ENCODE measurements at regions not wholly inside any gene's neighbourhood (a gene's known extent, or its start where the extent isn't known, plus 50 kb on each side); places are given as distances from the start of the nearest gene placed in this dataset.
A peak's percentile ranks its signal among the peaks of the same experiment; 100 is the strongest.
"Not testable (repeated sequence)": the region's sequence is repeated elsewhere in the genome, so short reads cannot be mapped to it uniquely, and the experiment has no call there.

DNA sequence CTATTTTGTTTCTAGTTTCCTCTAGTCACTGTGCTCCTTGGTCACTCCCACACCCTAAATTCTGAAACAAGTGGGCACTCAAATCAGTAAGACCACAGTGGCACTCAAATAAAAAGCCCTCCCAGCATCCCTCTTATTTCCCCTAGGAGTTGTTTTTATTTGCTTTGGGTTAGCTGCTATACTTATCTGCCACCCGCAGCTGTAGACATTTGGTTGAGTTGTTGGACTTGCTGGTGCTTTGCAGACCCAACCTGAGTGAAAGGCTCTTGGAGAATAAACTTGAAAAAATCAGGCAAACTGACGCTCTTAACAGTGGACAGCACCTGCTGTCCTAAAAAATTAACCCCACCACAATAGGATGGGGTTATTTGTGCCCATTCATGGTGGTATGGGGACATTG, 203.0 kb downstream of the SPATA31A6 start:
- TF ChIP-seq, protein P1, sequence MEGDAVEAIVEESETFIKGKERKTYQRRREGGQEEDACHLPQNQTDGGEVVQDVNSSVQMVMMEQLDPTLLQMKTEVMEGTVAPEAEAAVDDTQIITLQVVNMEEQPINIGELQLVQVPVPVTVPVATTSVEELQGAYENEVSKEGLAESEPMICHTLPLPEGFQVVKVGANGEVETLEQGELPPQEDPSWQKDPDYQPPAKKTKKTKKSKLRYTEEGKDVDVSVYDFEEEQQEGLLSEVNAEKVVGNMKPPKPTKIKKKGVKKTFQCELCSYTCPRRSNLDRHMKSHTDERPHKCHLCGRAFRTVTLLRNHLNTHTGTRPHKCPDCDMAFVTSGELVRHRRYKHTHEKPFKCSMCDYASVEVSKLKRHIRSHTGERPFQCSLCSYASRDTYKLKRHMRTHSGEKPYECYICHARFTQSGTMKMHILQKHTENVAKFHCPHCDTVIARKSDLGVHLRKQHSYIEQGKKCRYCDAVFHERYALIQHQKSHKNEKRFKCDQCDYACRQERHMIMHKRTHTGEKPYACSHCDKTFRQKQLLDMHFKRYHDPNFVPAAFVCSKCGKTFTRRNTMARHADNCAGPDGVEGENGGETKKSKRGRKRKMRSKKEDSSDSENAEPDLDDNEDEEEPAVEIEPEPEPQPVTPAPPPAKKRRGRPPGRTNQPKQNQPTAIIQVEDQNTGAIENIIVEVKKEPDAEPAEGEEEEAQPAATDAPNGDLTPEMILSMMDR (IDR thresholded peaks at IDR 0.05; ENCODE audit: low read depth, low read length), result no peak
- TF ChIP-seq MYC (IDR thresholded peaks at IDR 0.05; ENCODE audit: low read depth, low read length) (no peak), POLR2A (IDR thresholded peaks at IDR 0.05; ENCODE audit: extremely low read depth, insufficient read length) (no peak), MAX (IDR thresholded peaks at IDR 0.05; ENCODE audit: low read depth, low read length) (no peak)
- DNase-seq (ENCODE audit: low read depth), result no peak
- no peak overlapping the region for H3K4me3 ChIP-seq (ENCODE audit: low read depth, low read length)

DNA sequence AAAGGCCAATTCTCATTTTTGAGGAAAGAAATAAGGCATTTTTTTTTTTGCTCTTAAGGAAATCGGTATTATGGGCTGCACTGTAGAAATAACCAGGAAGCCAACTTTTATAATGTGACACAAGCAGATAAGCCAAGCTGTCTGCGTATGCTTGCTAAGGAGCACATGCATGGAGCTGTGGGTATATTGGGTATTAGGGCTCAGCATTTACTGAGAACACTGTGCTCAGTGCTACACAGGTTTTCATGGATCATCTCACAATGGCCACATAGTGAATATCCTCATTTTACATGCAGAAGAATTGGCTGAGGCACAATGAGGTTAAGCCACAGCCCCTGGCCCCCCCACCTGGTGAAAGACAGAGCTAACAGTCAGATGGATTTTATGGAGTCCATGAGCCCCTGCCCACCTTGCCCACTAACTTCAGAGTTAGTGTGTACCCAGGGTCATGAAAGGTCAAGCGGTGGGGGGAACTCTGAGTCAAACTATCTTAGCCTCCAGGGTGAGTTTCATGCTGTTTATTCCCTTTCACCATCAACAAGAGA, 204.8 kb downstream of the SPATA31A6 start:
- peak; percentile 9 for DNase-seq (ENCODE audit: low read depth)
- no peak overlapping the region for H3K4me3 ChIP-seq (ENCODE audit: low read depth, low read length)

GRCh38 chr9:42388846-42389245, 205.4 kb downstream of the SPATA31A6 start:
- TF ChIP-seq MAX (IDR thresholded peaks at IDR 0.05; ENCODE audit: low read depth, low read length) (no peak), POLR2A (IDR thresholded peaks at IDR 0.05; ENCODE audit: extremely low read depth, insufficient read length) (no peak)
- H3K4me3 ChIP-seq (ENCODE audit: low read depth, low read length), result no peak overlapping the region

More for the DNA sequence above, 204.8 kb downstream of the SPATA31A6 start:
- TF ChIP-seq, protein P1 (IDR thresholded peaks at IDR 0.05; ENCODE audit: low read depth, low read length), result no peak
- TF ChIP-seq MAX (IDR thresholded peaks at IDR 0.05; ENCODE audit: low read depth, low read length) (no peak), POLR2A (IDR thresholded peaks at IDR 0.05; ENCODE audit: extremely low read depth, insufficient read length) (no peak), MYC (IDR thresholded peaks at IDR 0.05; ENCODE audit: low read depth, low read length) (no peak)

GRCh38 chr9:42392773-42393455, 209.5 kb downstream of the SPATA31A6 start:
- not testable (repeated sequence) for DNase-seq (ENCODE audit: low read depth); H3K4me3 ChIP-seq (ENCODE audit: low read depth, low read length)

More at GRCh38 chr9:42388846-42389245, 205.4 kb downstream of the SPATA31A6 start:
- DNase-seq (ENCODE audit: low read depth), result peak; percentile 1

GRCh38 chr9:42396318-42396717, 212.9 kb downstream of the SPATA31A6 start:
- DNase-seq (ENCODE audit: low read depth), result no peak
- H3K4me3 ChIP-seq (ENCODE audit: low read depth, low read length), result no peak overlapping the region
- TF ChIP-seq POLR2A (IDR thresholded peaks at IDR 0.05; ENCODE audit: extremely low read depth, insufficient read length), result no peak
- TF ChIP-seq MAX (IDR thresholded peaks at IDR 0.05; ENCODE audit: low read depth, low read length), result no peak
- TF ChIP-seq, protein P1 (IDR thresholded peaks at IDR 0.05; ENCODE audit: low read depth, low read length), result no peak
- TF ChIP-seq MYC (IDR thresholded peaks at IDR 0.05; ENCODE audit: low read depth, low read length), result no peak

DNA sequence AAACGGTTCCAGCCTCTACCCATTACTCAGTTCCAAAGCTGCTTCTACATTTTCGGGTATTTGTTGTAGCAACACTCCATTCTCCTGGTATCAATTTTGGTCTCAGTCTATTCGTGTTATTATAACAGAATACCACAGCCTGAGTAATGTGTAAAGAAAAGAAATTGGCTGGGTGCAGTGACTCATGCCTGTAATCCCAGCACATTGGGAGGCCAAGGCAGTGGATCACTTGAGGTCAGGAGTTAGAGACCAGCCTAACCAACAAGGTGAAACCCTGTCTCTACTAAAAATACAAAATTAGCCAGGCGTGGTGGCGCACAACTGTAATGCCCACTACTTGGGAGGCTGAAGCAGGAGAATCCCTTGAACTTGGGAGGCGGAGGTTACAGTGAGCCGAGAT, 213.9 kb downstream of the SPATA31A6 start:
- not testable (repeated sequence) for DNase-seq (ENCODE audit: low read depth)

GRCh38 chr9:42402919-42403318, 219.5 kb downstream of the SPATA31A6 start:
- DNase-seq (ENCODE audit: low read depth), result not testable (repeated sequence)

More for the DNA sequence above, 213.9 kb downstream of the SPATA31A6 start:
- H3K4me3 ChIP-seq (ENCODE audit: low read depth, low read length), result not testable (repeated sequence)

GRCh38 chr9:42409581-42409980, 226.1 kb downstream of the SPATA31A6 start:
- not testable (repeated sequence) for DNase-seq (ENCODE audit: low read depth); H3K4me3 ChIP-seq (ENCODE audit: low read depth, low read length)

More at GRCh38 chr9:42402919-42403318, 219.5 kb downstream of the SPATA31A6 start:
- not testable (repeated sequence) for H3K4me3 ChIP-seq (ENCODE audit: low read depth, low read length)

GRCh38 chr9:42412354-42412753, 228.9 kb downstream of the SPATA31A6 start:
- not testable (repeated sequence) for DNase-seq (ENCODE audit: low read depth)

GRCh38 chr9:42414865-42415264, 231.4 kb downstream of the SPATA31A6 start:
- not testable (repeated sequence) for DNase-seq (ENCODE audit: low read depth)

More at GRCh38 chr9:42412354-42412753, 228.9 kb downstream of the SPATA31A6 start:
- not testable (repeated sequence) for H3K4me3 ChIP-seq (ENCODE audit: low read depth, low read length)

GRCh38 chr9:42419652-42420051, 236.2 kb downstream of the SPATA31A6 start:
- H3K4me3 ChIP-seq (ENCODE audit: low read depth, low read length), result not testable (repeated sequence)

More at GRCh38 chr9:42414865-42415264, 231.4 kb downstream of the SPATA31A6 start:
- not testable (repeated sequence) for H3K4me3 ChIP-seq (ENCODE audit: low read depth, low read length)

GRCh38 chr9:42420324-42420723, 236.9 kb downstream of the SPATA31A6 start:
- H3K4me3 ChIP-seq (ENCODE audit: low read depth, low read length); DNase-seq (ENCODE audit: low read depth): not testable (repeated sequence)

More at GRCh38 chr9:42419652-42420051, 236.2 kb downstream of the SPATA31A6 start:
- not testable (repeated sequence) for DNase-seq (ENCODE audit: low read depth)

DNA sequence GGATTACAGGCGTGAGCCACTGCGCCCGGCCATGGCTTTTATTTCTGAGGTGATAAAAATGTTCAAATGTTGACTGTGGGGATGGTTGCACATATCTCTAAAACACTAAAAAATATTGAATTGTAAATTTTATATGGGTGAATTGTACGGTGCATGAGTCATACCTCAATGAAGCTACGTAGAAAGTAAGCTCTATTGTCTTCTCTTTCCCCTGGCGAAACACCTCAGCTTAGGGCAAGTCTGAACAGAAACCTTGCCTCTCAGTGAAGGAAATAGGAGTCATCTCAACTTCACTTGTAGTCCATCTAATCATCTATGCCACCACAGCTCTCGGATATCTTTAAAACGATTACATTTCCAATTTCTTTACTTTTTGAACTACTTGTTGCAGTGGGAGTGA, 238.2 kb downstream of the SPATA31A6 start:
- not testable (repeated sequence) for DNase-seq (ENCODE audit: low read depth); H3K4me3 ChIP-seq (ENCODE audit: low read depth, low read length)
